Lower leg skin (tissue), 4 donors: ENCODE measurements at regions not wholly inside any gene's neighbourhood (a gene's known extent, or its start where the extent isn't known, plus 50 kb on each side); places are given as distances from the start of the nearest gene placed in this dataset.

ENCODE experiments used
- DNase-seq, 2 donors: peaks; one replicate each; pipeline ENCODE4 v3.0.0-alpha.2; 2019; ENCODE audit warnings: low spot score in 2 of 2
- H3K4me3 ChIP-seq: fragments of 200-600 bp; sonication (generic); 2 replicates; pipeline ENCODE4 v1.5.1; 2017; ENCODE audit warnings: mild to moderate bottlenecking, low read depth; ENCODE audit not compliant: poor library complexity, severe bottlenecking
- CTCF ChIP-seq, 3 donors: fragments of 450-650 bp; IDR thresholded peaks; one replicate each; pipeline ENCODE4 v1.5.1; 2016; ENCODE audit warnings: antibody characterized with exemption in 3 of 3, mild to moderate bottlenecking in 3 of 3, moderate library complexity in 2 of 3
- POLR2A ChIP-seq, 2 donors: fragments of 450-650 bp; IDR thresholded peaks; one replicate each; pipeline ENCODE4 v1.6.1; 2016 to 2017; ENCODE audit warnings: antibody characterized with exemption in 2 of 2, mild to moderate bottlenecking in 1 of 2, moderate library complexity in 1 of 2
- WGBS, 2 donors: methylation state at CpG; one replicate each; pipeline ENCODE4 v1.1.5; 2018; 5-methylcytosine and 5-hydroxymethylcytosine counted together
- intact Hi-C: fragments of 100-400 bp; cut with DNase I; formaldehyde crosslinking; loops from one replicate; pipeline ENCODE4 v1.15.0; 2023; ENCODE audit warnings: low total_unique reads

- TF ChIP-seq POLR2A (IDR thresholded peaks at IDR 0.05) (no peak), CTCF (IDR thresholded peaks at IDR 0.05) (no peak)
- WGBS, 2 donors = 76% methylated on average over 3 of the region's 3 CpGs
- DNase-seq = no peak
- intact Hi-C loops = no loop called here
- no peak overlapping the region for H3K4me3 ChIP-seq
Measured at GRCh38 chr3:18051306-18051705, 308.9 kb upstream of the TBC1D5 start.

GRCh38 chr3:18049096-18049495 lies 306.7 kb upstream of the TBC1D5 start:
- no peak overlapping the region for H3K4me3 ChIP-seq
- no peak for DNase-seq
- WGBS, 2 donors = 77 to 85% methylated on average over 4 of the region's 4 CpGs
- intact Hi-C loops = no loop called here
- TF ChIP-seq CTCF (IDR thresholded peaks at IDR 0.05) (no peak), POLR2A (IDR thresholded peaks at IDR 0.05) (no peak)

GRCh38 chr3:18047052-18047451 lies 304.6 kb upstream of the TBC1D5 start:
- no peak for DNase-seq
- TF ChIP-seq CTCF (IDR thresholded peaks at IDR 0.05) (no peak), POLR2A (IDR thresholded peaks at IDR 0.05) (no peak)
- WGBS, 2 donors = 84 to 88% methylated on average over 2 of the region's 2 CpGs
- intact Hi-C loops = no loop called here
- H3K4me3 ChIP-seq = no peak overlapping the region

GRCh38 chr3:18046131-18046915 lies 303.9 kb upstream of the TBC1D5 start:
- TF ChIP-seq CTCF (IDR thresholded peaks at IDR 0.05) (no peak), POLR2A (IDR thresholded peaks at IDR 0.05) (no peak)
- WGBS, 2 donors = 76 to 81% methylated on average over 4 of the region's 4 CpGs
- H3K4me3 ChIP-seq = no peak overlapping the region
- intact Hi-C loops = no loop called here
- DNase-seq = no peak

- TF ChIP-seq POLR2A (IDR thresholded peaks at IDR 0.05) (no peak), CTCF (IDR thresholded peaks at IDR 0.05) (no peak)
- intact Hi-C loops = no loop called here
- no peak overlapping the region for H3K4me3 ChIP-seq
- DNase-seq = no peak
- 74 to 77% methylated on average over 2 of the region's 2 CpGs for WGBS, 2 donors
Measured at GRCh38 chr3:18044971-18045880, 302.8 kb upstream of the TBC1D5 start.
